SK-N-SH (cell line): ENCODE measurements at regions not wholly inside any gene's neighbourhood (a gene's known extent, or its start where the extent isn't known, plus 50 kb on each side); places are given as distances from the start of the nearest gene placed in this dataset.

ENCODE experiments used
- CTCF ChIA-PET: fragments of 300-600, 350-600 bp; formaldehyde crosslinking; extraction: SDS; loops from one replicate; lab custom pipeline; 2021; lab: Yijun Ruan, JAX
- POLR2A ChIA-PET: fragments of 350-600 bp; sonication (Branson Sonifier 250); formaldehyde crosslinking; extraction: SDS; loops from one replicate; lab custom pipeline; 2020; ENCODE audit warnings: antibody characterized with exemption, inconsistent platforms; lab: Yijun Ruan, JAX
- DNase-seq: peaks from one replicate; pipeline ENCODE4 v3.0.0; 2012
- H2AFZ ChIP-seq: fragments of 200-600 bp; sonication (generic); 2 replicates; pipeline ENCODE4 v1.8.1; 2016; ENCODE audit warnings: antibody characterized with exemption, mild to moderate bottlenecking, low read depth
- H3F3A ChIP-seq: fragments of 200-600 bp; sonication (generic); replicated peaks from 2 replicates; pipeline ENCODE3; 2016; ENCODE audit warnings: antibody characterized with exemption, mild to moderate bottlenecking; ENCODE audit not compliant: insufficient read depth
- H3K27ac ChIP-seq, 2 experiments: fragments of 200-500 bp in 1 of 2; fragments of 200-600 bp in 1 of 2; sonication (Bioruptor generic) in 1 of 2; sonication (generic), shearing (Covaris generic) in 1 of 2; 2 replicates each; pipeline versions ENCODE4 v1.5.1 to v1.6.1; 2014 to 2016; ENCODE audit warnings: low read depth in 2 of 2, inconsistent platforms in 1 of 2, low read length in 1 of 2, mild to moderate bottlenecking in 1 of 2, mixed read lengths in 1 of 2
- H3K27me3 ChIP-seq: fragments of 200-600 bp; sonication (generic), shearing (Covaris generic); 2 replicates; pipeline ENCODE4 v1.6.1; 2016; ENCODE audit warnings: mixed run types; ENCODE audit not compliant: insufficient read depth
- H3K36me3 ChIP-seq, 2 experiments: fragments of 200-500 bp in 1 of 2; fragments of 200-600 bp in 1 of 2; sonication (Bioruptor generic) in 1 of 2; sonication (generic) in 1 of 2; replicated peaks in 1 of 2; 2 replicates each; pipeline versions ENCODE3 to v1.5.1; 2014 to 2016; ENCODE audit warnings: low read length in 1 of 2, mild to moderate bottlenecking in 1 of 2; ENCODE audit not compliant: insufficient read depth in 2 of 2, control insufficient read depth in 1 of 2
- H3K4me1 ChIP-seq, 2 experiments: fragments of 200-500 bp in 1 of 2; fragments of 200-600 bp in 1 of 2; sonication (Bioruptor generic) in 1 of 2; sonication (generic), shearing (Covaris generic) in 1 of 2; 2 replicates each; pipeline versions ENCODE4 v1.5.1 to v1.6.1; 2014 to 2016; ENCODE audit warnings: low read depth in 1 of 2, low read length in 1 of 2, mixed run types in 1 of 2; ENCODE audit not compliant: insufficient read depth in 2 of 2, control insufficient read depth in 1 of 2
- H3K4me2 ChIP-seq: fragments of 200-600 bp; sonication (generic), shearing (Covaris generic); 2 replicates; pipeline ENCODE4 v1.6.1; 2017; ENCODE audit warnings: mixed run types
- H3K4me3 ChIP-seq, 2 experiments: fragments of 200-500 bp in 1 of 2; fragments of 200-600 bp in 1 of 2; sonication (Bioruptor generic) in 1 of 2; sonication (generic), shearing (Covaris generic) in 1 of 2; 2 replicates each; pipeline versions ENCODE4 v1.5.1 to v1.8.1; 2014 to 2016; ENCODE audit warnings: low read depth in 2 of 2, inconsistent platforms in 1 of 2, low read length in 1 of 2, mild to moderate bottlenecking in 1 of 2, mixed read lengths in 1 of 2, moderate library complexity in 1 of 2
- H3K79me2 ChIP-seq: fragments of 200-600 bp; sonication (generic); 2 replicates; pipeline ENCODE4 v1.8.1; 2017; ENCODE audit warnings: mild to moderate bottlenecking; ENCODE audit not compliant: insufficient read depth
- H3K9ac ChIP-seq: fragments of 200-600 bp; sonication (generic); 2 replicates; pipeline ENCODE4 v1.6.1; 2017; ENCODE audit warnings: mixed run types
- H3K9me2 ChIP-seq: fragments of 200-600 bp; sonication (generic); 2 replicates; pipeline ENCODE4 v1.6.1; 2017; ENCODE audit warnings: mixed run types
- H3K9me3 ChIP-seq: fragments of 200-600 bp; sonication (generic); 2 replicates; pipeline ENCODE4 v1.6.1; 2017; ENCODE audit warnings: mixed run types, mild to moderate bottlenecking, moderate library complexity
- H4K20me1 ChIP-seq: fragments of 200-600 bp; sonication (generic); 2 replicates; pipeline ENCODE4 v1.6.1; 2017; ENCODE audit warnings: mild to moderate bottlenecking, mixed run types; ENCODE audit not compliant: insufficient read depth
- CHD2 ChIP-seq: fragments of 150-350 bp; IDR thresholded peaks from 2 replicates; pipeline ENCODE4 v1.6.1; 2018; ENCODE audit warnings: low read length; ENCODE audit not compliant: partially characterized antibody
- CTCF ChIP-seq: fragments of 200-600 bp; sonication (generic); IDR thresholded peaks from 2 replicates; pipeline ENCODE4 v1.6.1; 2017; ENCODE audit warnings: antibody characterized with exemption, mild to moderate bottlenecking, moderate library complexity
- FOXM1 ChIP-seq: IDR thresholded peaks from 2 replicates; pipeline ENCODE4 v1.4.0; 2012; ENCODE audit warnings: low read depth, mild to moderate bottlenecking
- GATA2 ChIP-seq: sonication (generic); formaldehyde crosslinking; IDR thresholded peaks from 2 replicates; pipeline ENCODE4 v1.5.0; 2020; ENCODE audit warnings: mild to moderate bottlenecking, missing genetic modification reagents
- MEF2A ChIP-seq: IDR thresholded peaks from 2 replicates; pipeline ENCODE4 v1.4.0; 2012; ENCODE audit warnings: low read depth, borderline replicate concordance
- RCOR1 ChIP-seq: fragments of 150-350 bp; IDR thresholded peaks from 2 replicates; pipeline ENCODE4 v1.6.1; 2017; ENCODE audit warnings: antibody characterized with exemption, low read length
- RFX5 ChIP-seq: IDR thresholded peaks from 2 replicates; pipeline ENCODE4 v1.6.1; 2012; ENCODE audit warnings: mild to moderate bottlenecking, improper control_type of control experiment, low read length
- SIN3A ChIP-seq: IDR thresholded peaks from 2 replicates; pipeline ENCODE4 v1.6.1; 2012; ENCODE audit warnings: low read depth, mild to moderate bottlenecking, low read length, moderate library complexity, borderline replicate concordance
- SMC3 ChIP-seq: IDR thresholded peaks from 2 replicates; pipeline ENCODE4 v1.6.1; 2012; ENCODE audit warnings: low read depth, low read length, improper control_type of control experiment
- TEAD4 ChIP-seq: IDR thresholded peaks from 2 replicates; pipeline ENCODE4 v1.4.0; 2012; ENCODE audit warnings: mild to moderate bottlenecking, borderline replicate concordance; ENCODE audit not compliant: insufficient read depth
- USF2 ChIP-seq: fragments of 150-350 bp; IDR thresholded peaks from 2 replicates; pipeline ENCODE4 v1.6.1; 2017; ENCODE audit warnings: antibody characterized with exemption, low read length, low read depth, borderline replicate concordance
- YY1 ChIP-seq: IDR thresholded peaks from 2 replicates; pipeline ENCODE4 v1.4.0; 2012; ENCODE audit warnings: low read depth, mild to moderate bottlenecking
- ZBTB33 ChIP-seq: IDR thresholded peaks from 2 replicates; pipeline ENCODE4 v1.4.0; 2012; ENCODE audit warnings: low read depth, borderline replicate concordance
- WGBS: methylation state at CpG from one replicate; pipeline ENCODE4 v1.1.6; 2017; ENCODE audit warnings: low lambda C conversion rate; 5-methylcytosine and 5-hydroxymethylcytosine counted together
- TF ChIP-seq, protein P1 (sequence below): IDR thresholded peaks from 2 replicates; pipeline ENCODE4; 2012
- TF ChIP-seq, protein P2 (sequence below): fragments of 150-350 bp; IDR thresholded peaks from 2 replicates; pipeline ENCODE4 v1.6.1; 2016; ENCODE audit warnings: mild to moderate bottlenecking, low read depth, low read length

- Histone ChIP-seq H3F3A (no peaks in the 10 kb centered on the region), H3K9me2 (no peaks in the 10 kb centered on the region), H3K4me3 (no peak overlapping the region), H3K36me3 (no peaks in the 10 kb centered on the region), H3K9ac (no peak overlapping the region), H3K79me2 (no peaks in the 10 kb centered on the region), H3K4me1 (no peaks in the 10 kb centered on the region), H3K27me3 (no peaks in the 10 kb centered on the region; the same call in 1 of the 2 replicates), H2AFZ (no peak overlapping the region), H3K4me2 (no peak overlapping the region), H4K20me1 (no peaks in the 10 kb centered on the region), H3K27ac (no peak overlapping the region), H3K9me3 (no peaks in the 10 kb centered on the region)
- CTCF ChIA-PET = no interaction called here
- no peak for TF ChIP-seq GATA2 (CRISPR knock-in tag)
- no peak for TF ChIP-seq USF2
- no peak for TF ChIP-seq YY1
- no peak for TF ChIP-seq RCOR1
- no peak for TF ChIP-seq SMC3
- TF ChIP-seq FOXM1 = no peak
- no peak for TF ChIP-seq CHD2
- no peak for TF ChIP-seq RFX5
- TF ChIP-seq ZBTB33 = no peak
- no peak for TF ChIP-seq SIN3A
- TF ChIP-seq, protein P1, sequence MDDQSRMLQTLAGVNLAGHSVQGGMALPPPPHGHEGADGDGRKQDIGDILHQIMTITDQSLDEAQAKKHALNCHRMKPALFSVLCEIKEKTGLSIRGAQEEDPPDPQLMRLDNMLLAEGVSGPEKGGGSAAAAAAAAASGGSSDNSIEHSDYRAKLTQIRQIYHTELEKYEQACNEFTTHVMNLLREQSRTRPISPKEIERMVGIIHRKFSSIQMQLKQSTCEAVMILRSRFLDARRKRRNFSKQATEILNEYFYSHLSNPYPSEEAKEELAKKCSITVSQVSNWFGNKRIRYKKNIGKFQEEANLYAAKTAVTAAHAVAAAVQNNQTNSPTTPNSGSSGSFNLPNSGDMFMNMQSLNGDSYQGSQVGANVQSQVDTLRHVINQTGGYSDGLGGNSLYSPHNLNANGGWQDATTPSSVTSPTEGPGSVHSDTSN = no peak
- no peak for TF ChIP-seq CTCF
- TF ChIP-seq, protein P2, sequence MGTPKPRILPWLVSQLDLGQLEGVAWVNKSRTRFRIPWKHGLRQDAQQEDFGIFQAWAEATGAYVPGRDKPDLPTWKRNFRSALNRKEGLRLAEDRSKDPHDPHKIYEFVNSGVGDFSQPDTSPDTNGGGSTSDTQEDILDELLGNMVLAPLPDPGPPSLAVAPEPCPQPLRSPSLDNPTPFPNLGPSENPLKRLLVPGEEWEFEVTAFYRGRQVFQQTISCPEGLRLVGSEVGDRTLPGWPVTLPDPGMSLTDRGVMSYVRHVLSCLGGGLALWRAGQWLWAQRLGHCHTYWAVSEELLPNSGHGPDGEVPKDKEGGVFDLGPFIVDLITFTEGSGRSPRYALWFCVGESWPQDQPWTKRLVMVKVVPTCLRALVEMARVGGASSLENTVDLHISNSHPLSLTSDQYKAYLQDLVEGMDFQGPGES = no peak
- TF ChIP-seq MEF2A = no peak
- no peak for TF ChIP-seq TEAD4
- no peak for DNase-seq
- POLR2A ChIA-PET = no interaction called here
- WGBS = 40% methylated on average over 16 of the region's 16 CpGs
Observed at GRCh38 chr22:48734961-48735360, 1092.7 kb downstream of the BRD1 start.
